SK-N-SH (cell line): ENCODE measurements at regions not wholly inside any gene's neighbourhood (a gene's known extent, or its start where the extent isn't known, plus 50 kb on each side); places are given as distances from the start of the nearest gene placed in this dataset.

ENCODE experiments used
- CTCF ChIA-PET: fragments of 300-600, 350-600 bp; formaldehyde crosslinking; extraction: SDS; loops from one replicate; lab custom pipeline; 2021; lab: Yijun Ruan, JAX
- POLR2A ChIA-PET: fragments of 350-600 bp; sonication (Branson Sonifier 250); formaldehyde crosslinking; extraction: SDS; loops from one replicate; lab custom pipeline; 2020; ENCODE audit warnings: antibody characterized with exemption, inconsistent platforms; lab: Yijun Ruan, JAX
- DNase-seq: peaks from one replicate; pipeline ENCODE4 v3.0.0; 2012
- H2AFZ ChIP-seq: fragments of 200-600 bp; sonication (generic); 2 replicates; pipeline ENCODE4 v1.8.1; 2016; ENCODE audit warnings: antibody characterized with exemption, mild to moderate bottlenecking, low read depth
- H3F3A ChIP-seq: fragments of 200-600 bp; sonication (generic); replicated peaks from 2 replicates; pipeline ENCODE3; 2016; ENCODE audit warnings: antibody characterized with exemption, mild to moderate bottlenecking; ENCODE audit not compliant: insufficient read depth
- H3K27ac ChIP-seq, 2 experiments: fragments of 200-500 bp in 1 of 2; fragments of 200-600 bp in 1 of 2; sonication (Bioruptor generic) in 1 of 2; sonication (generic), shearing (Covaris generic) in 1 of 2; 2 replicates each; pipeline versions ENCODE4 v1.5.1 to v1.6.1; 2014 to 2016; ENCODE audit warnings: low read depth in 2 of 2, inconsistent platforms in 1 of 2, low read length in 1 of 2, mild to moderate bottlenecking in 1 of 2, mixed read lengths in 1 of 2
- H3K27me3 ChIP-seq: fragments of 200-600 bp; sonication (generic), shearing (Covaris generic); 2 replicates; pipeline ENCODE4 v1.6.1; 2016; ENCODE audit warnings: mixed run types; ENCODE audit not compliant: insufficient read depth
- H3K36me3 ChIP-seq, 2 experiments: fragments of 200-500 bp in 1 of 2; fragments of 200-600 bp in 1 of 2; sonication (Bioruptor generic) in 1 of 2; sonication (generic) in 1 of 2; replicated peaks in 1 of 2; 2 replicates each; pipeline versions ENCODE3 to v1.5.1; 2014 to 2016; ENCODE audit warnings: low read length in 1 of 2, mild to moderate bottlenecking in 1 of 2; ENCODE audit not compliant: insufficient read depth in 2 of 2, control insufficient read depth in 1 of 2
- H3K4me1 ChIP-seq, 2 experiments: fragments of 200-500 bp in 1 of 2; fragments of 200-600 bp in 1 of 2; sonication (Bioruptor generic) in 1 of 2; sonication (generic), shearing (Covaris generic) in 1 of 2; 2 replicates each; pipeline versions ENCODE4 v1.5.1 to v1.6.1; 2014 to 2016; ENCODE audit warnings: low read depth in 1 of 2, low read length in 1 of 2, mixed run types in 1 of 2; ENCODE audit not compliant: insufficient read depth in 2 of 2, control insufficient read depth in 1 of 2
- H3K4me2 ChIP-seq: fragments of 200-600 bp; sonication (generic), shearing (Covaris generic); 2 replicates; pipeline ENCODE4 v1.6.1; 2017; ENCODE audit warnings: mixed run types
- H3K4me3 ChIP-seq, 2 experiments: fragments of 200-500 bp in 1 of 2; fragments of 200-600 bp in 1 of 2; sonication (Bioruptor generic) in 1 of 2; sonication (generic), shearing (Covaris generic) in 1 of 2; 2 replicates each; pipeline versions ENCODE4 v1.5.1 to v1.8.1; 2014 to 2016; ENCODE audit warnings: low read depth in 2 of 2, inconsistent platforms in 1 of 2, low read length in 1 of 2, mild to moderate bottlenecking in 1 of 2, mixed read lengths in 1 of 2, moderate library complexity in 1 of 2
- H3K79me2 ChIP-seq: fragments of 200-600 bp; sonication (generic); 2 replicates; pipeline ENCODE4 v1.8.1; 2017; ENCODE audit warnings: mild to moderate bottlenecking; ENCODE audit not compliant: insufficient read depth
- H3K9ac ChIP-seq: fragments of 200-600 bp; sonication (generic); 2 replicates; pipeline ENCODE4 v1.6.1; 2017; ENCODE audit warnings: mixed run types
- H3K9me2 ChIP-seq: fragments of 200-600 bp; sonication (generic); 2 replicates; pipeline ENCODE4 v1.6.1; 2017; ENCODE audit warnings: mixed run types
- H3K9me3 ChIP-seq: fragments of 200-600 bp; sonication (generic); 2 replicates; pipeline ENCODE4 v1.6.1; 2017; ENCODE audit warnings: mixed run types, mild to moderate bottlenecking, moderate library complexity
- H4K20me1 ChIP-seq: fragments of 200-600 bp; sonication (generic); 2 replicates; pipeline ENCODE4 v1.6.1; 2017; ENCODE audit warnings: mild to moderate bottlenecking, mixed run types; ENCODE audit not compliant: insufficient read depth
- EP300 ChIP-seq, 2 experiments: IDR thresholded peaks; 2 replicates each; pipeline versions ENCODE4 v1.4.0 to v1.6.1; 2012; ENCODE audit warnings: borderline replicate concordance in 1 of 2, low read depth in 1 of 2, low read length in 1 of 2
- EZH2phosphoT487 ChIP-seq: fragments of 200-600 bp; sonication (generic); IDR thresholded peaks from 2 replicates; pipeline ENCODE4 v1.6.1; 2017; ENCODE audit warnings: low read depth, mixed run types, mild to moderate bottlenecking, antibody characterized with exemption, moderate library complexity, borderline replicate concordance
- FOXJ3 ChIP-seq: sonication (generic); formaldehyde crosslinking; IDR thresholded peaks from 2 replicates; pipeline ENCODE4 v1.5.1; 2020; ENCODE audit warnings: mild to moderate bottlenecking, missing genetic modification reagents
- FOXM1 ChIP-seq: IDR thresholded peaks from 2 replicates; pipeline ENCODE4 v1.4.0; 2012; ENCODE audit warnings: low read depth, mild to moderate bottlenecking
- JUND ChIP-seq: IDR thresholded peaks from 2 replicates; pipeline ENCODE4 v1.4.0; 2012
- MAX ChIP-seq: IDR thresholded peaks from 2 replicates; pipeline ENCODE4 v1.4.0; 2012; ENCODE audit warnings: low read depth
- MXI1 ChIP-seq: IDR thresholded peaks from 2 replicates; pipeline ENCODE4 v1.6.1; 2012; ENCODE audit warnings: mild to moderate bottlenecking, low read depth, low read length, improper control_type of control experiment
- POLR2AphosphoS5 ChIP-seq: IDR thresholded peaks from 2 replicates; pipeline ENCODE4 v1.6.1; 2012; ENCODE audit warnings: low read depth, low read length
- RAD21 ChIP-seq: IDR thresholded peaks from 2 replicates; pipeline ENCODE4 v1.6.1; 2012; ENCODE audit warnings: mild to moderate bottlenecking, low read length
- REST ChIP-seq: IDR thresholded peaks from 2 replicates; pipeline ENCODE4 v1.6.1; 2012; ENCODE audit warnings: mild to moderate bottlenecking, low read depth, low read length, moderate library complexity
- RFX5 ChIP-seq: IDR thresholded peaks from 2 replicates; pipeline ENCODE4 v1.6.1; 2012; ENCODE audit warnings: mild to moderate bottlenecking, improper control_type of control experiment, low read length
- RXRA ChIP-seq: IDR thresholded peaks from 2 replicates; pipeline ENCODE4 v1.4.0; 2012; ENCODE audit warnings: low read depth, mild to moderate bottlenecking, borderline replicate concordance
- SIN3A ChIP-seq: IDR thresholded peaks from 2 replicates; pipeline ENCODE4 v1.6.1; 2012; ENCODE audit warnings: low read depth, mild to moderate bottlenecking, low read length, moderate library complexity, borderline replicate concordance
- TAF1 ChIP-seq: IDR thresholded peaks from 2 replicates; pipeline ENCODE4 v1.6.1; 2012; ENCODE audit warnings: low read depth, mild to moderate bottlenecking, low read length, moderate library complexity, borderline replicate concordance
- TCF12 ChIP-seq: IDR thresholded peaks from 2 replicates; pipeline ENCODE4 v1.4.0; 2012
- WGBS: methylation state at CpG from one replicate; pipeline ENCODE4 v1.1.6; 2017; ENCODE audit warnings: low lambda C conversion rate; 5-methylcytosine and 5-hydroxymethylcytosine counted together
- TF ChIP-seq, protein P1 (sequence below): fragments of 200-600 bp; sonication (generic); IDR thresholded peaks from 2 replicates; pipeline ENCODE4 v1.6.1; 2017; ENCODE audit warnings: antibody characterized with exemption, mild to moderate bottlenecking, moderate library complexity

- no peak for TF ChIP-seq EZH2phosphoT487
- TF ChIP-seq MAX = no peak
These were observed 400.9 kb upstream of the SEMA3D start (continued) for GRCh38 chr7:85587785-85588184.

- 61% methylated on average over 3 of the region's 3 CpGs for WGBS
- Histone ChIP-seq H3K27ac (no peak overlapping the region), H3K9me3 (no peaks in the 10 kb centered on the region; the same call in 1 of the 2 replicates), H4K20me1 (no peaks in the 10 kb centered on the region), H3K27me3 (no peaks in the 10 kb centered on the region), H2AFZ (no peak overlapping the region), H3K4me3 (no peak overlapping the region), H3K4me2 (no peak overlapping the region), H3K9me2 (no peaks in the 10 kb centered on the region), H3K79me2 (no peaks in the 10 kb centered on the region), H3K36me3 (no peaks in the 10 kb centered on the region), H3K4me1 (peaks cover 0 to 11% of the 10 kb centered on the region in 2 experiments; a peak in 1 of 4 replicates), H3K9ac (no peak overlapping the region)
- DNase-seq = no peak
- ChIA-PET POLR2A (no interaction called here), CTCF (interaction anchor here (1.3 kb wide), 1 partner anchor 32 kb away, joined by 3 read pairs; no protein-coding TSS in a partner anchor)
- TF ChIP-seq RAD21 = no peak
- no peak for TF ChIP-seq MXI1
- TF ChIP-seq, all 33 proteins: peak for 0
- peaks cover 5% of the 10 kb centered on the region for H3F3A ChIP-seq
These were observed 399.2 kb upstream of the SEMA3D start for GRCh38 chr7:85586091-85586490.

- H3F3A ChIP-seq = no peaks in the 10 kb centered on the region
- H3K9me3 ChIP-seq = peaks cover 5% of the 10 kb centered on the region; the same call in 1 of the 2 replicates
- DNase-seq = peak; percentile 26
- no peak overlapping the region for H3K4me3 ChIP-seq
- H3K9me2 ChIP-seq = no peaks in the 10 kb centered on the region
- no peaks in the 10 kb centered on the region for H3K79me2 ChIP-seq
- H3K4me1 ChIP-seq = peaks cover 0 to 11% of the 10 kb centered on the region in 2 experiments; a peak in 1 of 4 replicates
- POLR2A ChIA-PET = no interaction called here
- peak overlapping the region in 1 of 2 experiments; percentile 64; a peak in 1 of 4 replicates for H3K27ac ChIP-seq
- H3K36me3 ChIP-seq = no peaks in the 10 kb centered on the region
- H3K27me3 ChIP-seq = no peaks in the 10 kb centered on the region
- CTCF ChIA-PET = no interaction called here
- no peak overlapping the region for H3K9ac ChIP-seq
- WGBS = 47% methylated on average over 6 of the region's 6 CpGs
- no peak overlapping the region for H2AFZ ChIP-seq
- H3K4me2 ChIP-seq = no peak overlapping the region
- H4K20me1 ChIP-seq = no peaks in the 10 kb centered on the region
- TF ChIP-seq REST (no peak), RFX5 (no peak), TCF12 (peak; percentile 98), TAF1 (no peak), MXI1 (no peak), RAD21 (no peak), RXRA (no peak), MAX (no peak), EP300 (IDR thresholded peaks at IDR 0.05; ENCODE audit: borderline replicate concordance in 1 of 2, low read depth in 1 of 2, low read length in 1 of 2) (peak; percentile 73 to 84; a peak in 3 of 4 replicates), JUND (peak; percentile 49), SIN3A (peak; percentile 86), FOXM1 (peak; percentile 64; the same call in 1 of the 2 replicates), POLR2AphosphoS5 (peak; percentile 82), FOXJ3 (CRISPR knock-in tag) (peak; percentile 32; the same call in 1 of the 2 replicates), EZH2phosphoT487 (no peak)
- TF ChIP-seq, protein P1, sequence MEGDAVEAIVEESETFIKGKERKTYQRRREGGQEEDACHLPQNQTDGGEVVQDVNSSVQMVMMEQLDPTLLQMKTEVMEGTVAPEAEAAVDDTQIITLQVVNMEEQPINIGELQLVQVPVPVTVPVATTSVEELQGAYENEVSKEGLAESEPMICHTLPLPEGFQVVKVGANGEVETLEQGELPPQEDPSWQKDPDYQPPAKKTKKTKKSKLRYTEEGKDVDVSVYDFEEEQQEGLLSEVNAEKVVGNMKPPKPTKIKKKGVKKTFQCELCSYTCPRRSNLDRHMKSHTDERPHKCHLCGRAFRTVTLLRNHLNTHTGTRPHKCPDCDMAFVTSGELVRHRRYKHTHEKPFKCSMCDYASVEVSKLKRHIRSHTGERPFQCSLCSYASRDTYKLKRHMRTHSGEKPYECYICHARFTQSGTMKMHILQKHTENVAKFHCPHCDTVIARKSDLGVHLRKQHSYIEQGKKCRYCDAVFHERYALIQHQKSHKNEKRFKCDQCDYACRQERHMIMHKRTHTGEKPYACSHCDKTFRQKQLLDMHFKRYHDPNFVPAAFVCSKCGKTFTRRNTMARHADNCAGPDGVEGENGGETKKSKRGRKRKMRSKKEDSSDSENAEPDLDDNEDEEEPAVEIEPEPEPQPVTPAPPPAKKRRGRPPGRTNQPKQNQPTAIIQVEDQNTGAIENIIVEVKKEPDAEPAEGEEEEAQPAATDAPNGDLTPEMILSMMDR = no peak
These were observed 396.5 kb upstream of the SEMA3D start for GRCh38 chr7:85583131-85583953.
